HEK293 (cell line): ENCODE measurements at regions not wholly inside any gene's neighbourhood (a gene's known extent, or its start where the extent isn't known, plus 50 kb on each side); places are given as distances from the start of the nearest gene placed in this dataset.

Source experiments
- CTCF ChIP-seq: fragments of 450-650 bp; formaldehyde crosslinking; IDR thresholded peaks from 2 replicates; pipeline ENCODE4 v1.5.1; 2016; ENCODE audit warnings: missing biosample characterization, missing genetic modification characterization
- ELK4 ChIP-seq: IDR thresholded peaks from 2 replicates; pipeline ENCODE4 v1.6.1; 2011; ENCODE audit warnings: mild to moderate bottlenecking, low read depth, low read length, borderline replicate concordance
- MZF1 ChIP-seq: fragments of 450-650 bp; formaldehyde crosslinking; IDR thresholded peaks from 2 replicates; pipeline ENCODE4 v1.5.1; 2017; ENCODE audit warnings: missing biosample characterization, missing genetic modification characterization, borderline replicate concordance
- SALL2 ChIP-seq: fragments of 450-650 bp; formaldehyde crosslinking; IDR thresholded peaks from 2 replicates; pipeline ENCODE4 v1.5.0; 2017; ENCODE audit warnings: missing biosample characterization, mild to moderate bottlenecking, missing genetic modification characterization, borderline replicate concordance
- ZBTB49 ChIP-seq: fragments of 450-650 bp; formaldehyde crosslinking; IDR thresholded peaks from 2 replicates; pipeline ENCODE4 v1.5.1; 2016; ENCODE audit warnings: missing biosample characterization, missing genetic modification characterization, low read depth
- ZBTB8A ChIP-seq: fragments of 450-650 bp; formaldehyde crosslinking; IDR thresholded peaks from 2 replicates; pipeline ENCODE4 v1.5.1; 2016; ENCODE audit warnings: missing biosample characterization, missing genetic modification characterization
- ZNF184 ChIP-seq: fragments of 450-650 bp; IDR thresholded peaks from 2 replicates; pipeline ENCODE4 v1.5.1; 2018; ENCODE audit warnings: missing biosample characterization, mild to moderate bottlenecking, missing genetic modification characterization
- ZNF449 ChIP-seq: fragments of 450-650 bp; formaldehyde crosslinking; IDR thresholded peaks from 2 replicates; pipeline ENCODE4 v1.5.1; 2017; ENCODE audit warnings: missing biosample characterization, mild to moderate bottlenecking, missing genetic modification characterization, moderate library complexity
- ZNF629 ChIP-seq: fragments of 450-650 bp; formaldehyde crosslinking; IDR thresholded peaks from 2 replicates; pipeline ENCODE4 v1.5.1; 2017; ENCODE audit warnings: missing biosample characterization, missing genetic modification characterization
- ZSCAN18 ChIP-seq: fragments of 450-650 bp; formaldehyde crosslinking; IDR thresholded peaks from 2 replicates; pipeline ENCODE4 v1.5.1; 2016; ENCODE audit warnings: missing biosample characterization, missing genetic modification characterization

GRCh38 chr1:36573445-36573844 is 90.7 kb upstream of the CSF3R start:
- no peak for TF ChIP-seq ZNF184
- no peak for TF ChIP-seq CTCF (tag by site-specific recombination)
- TF ChIP-seq SALL2, result no peak
- no peak for TF ChIP-seq ZNF629 (tag by site-specific recombination)
- TF ChIP-seq ZBTB8A (tag by site-specific recombination), result no peak
- no peak for TF ChIP-seq MZF1 (tag by site-specific recombination)
- no peak for TF ChIP-seq ZSCAN18 (tag by site-specific recombination)
- TF ChIP-seq ZBTB49 (tag by site-specific recombination), result no peak
- TF ChIP-seq ZNF449, result no peak
- no peak for TF ChIP-seq ELK4
